ENCODE measurements at regions not wholly inside any gene's neighbourhood (a gene's known extent, or its start where the extent isn't known, plus 50 kb on each side); places are given as distances from the start of the nearest gene placed in this dataset.
"Not testable (repeated sequence)": the region's sequence is repeated elsewhere in the genome, so short reads cannot be mapped to it uniquely, and the experiment has no call there.

DNA sequence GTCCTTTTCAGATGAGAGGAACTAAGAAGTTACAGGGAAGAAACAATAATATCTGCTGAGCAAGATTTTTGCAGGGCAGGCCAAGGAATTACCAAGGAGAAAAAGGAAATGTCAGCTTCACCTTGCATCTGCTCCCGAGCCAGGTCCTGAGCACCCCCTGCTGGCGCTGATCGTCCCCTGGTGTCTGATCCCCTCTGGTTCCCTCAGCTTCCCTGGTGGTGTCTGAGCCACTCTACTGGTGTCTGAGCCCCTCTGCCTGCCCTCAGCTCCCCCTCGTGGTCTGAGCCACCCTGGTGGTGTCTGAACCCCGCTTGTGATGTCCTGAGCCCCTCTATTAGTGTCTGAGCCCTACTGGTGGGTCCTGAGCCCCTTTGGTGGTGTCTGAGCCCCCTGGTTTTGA, 485.7 kb downstream of the GOLGA6L6 start:
- H3K9ac ChIP-seq (ENCODE audit: low read length in 5 of 5); H3K4me3 ChIP-seq (ENCODE audit: low read depth in 1 of 5, low read length in 5 of 5); H3K4me1 ChIP-seq (ENCODE audit: control insufficient read depth in 5 of 5, insufficient read depth in 5 of 5, low read length in 5 of 5); H3K27me3 ChIP-seq (ENCODE audit: control insufficient read depth in 5 of 5, insufficient read depth in 4 of 5, low read length in 5 of 5); H3K27ac ChIP-seq (ENCODE audit: low read depth, low read length); H3K36me3 ChIP-seq (ENCODE audit: control insufficient read depth in 5 of 5, insufficient read depth in 5 of 5, low read length in 5 of 5); H3K9me3 ChIP-seq (ENCODE audit: control insufficient read depth in 5 of 5, low read length in 5 of 5): not testable (repeated sequence)

DNA sequence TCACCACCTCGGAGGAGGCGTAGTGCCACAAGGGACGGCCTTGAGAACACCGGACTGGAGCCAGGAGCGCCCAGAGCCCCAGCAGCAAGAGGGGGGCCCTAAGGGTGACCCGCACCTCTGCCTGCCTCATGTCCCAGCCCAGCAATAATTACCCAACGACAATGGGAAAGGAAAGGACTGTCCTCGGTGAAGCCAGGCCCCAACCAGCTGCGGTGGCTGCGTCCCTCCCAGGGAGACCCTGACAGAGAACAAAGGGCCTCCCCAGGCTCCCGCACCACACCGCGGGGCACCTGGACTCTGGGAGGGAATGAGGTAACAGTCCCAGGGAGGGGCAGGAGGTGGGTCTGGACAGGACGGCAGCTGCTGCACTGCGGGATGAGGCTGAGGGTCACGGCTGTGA, 493.4 kb downstream of the GOLGA6L6 start:
- not testable (repeated sequence) for H3K9me3 ChIP-seq (ENCODE audit: control insufficient read depth in 5 of 5, low read length in 5 of 5); H3K4me3 ChIP-seq (ENCODE audit: low read depth in 1 of 5, low read length in 5 of 5); H3K27me3 ChIP-seq (ENCODE audit: control insufficient read depth in 5 of 5, insufficient read depth in 4 of 5, low read length in 5 of 5); H3K4me1 ChIP-seq (ENCODE audit: control insufficient read depth in 5 of 5, insufficient read depth in 5 of 5, low read length in 5 of 5); H3K36me3 ChIP-seq (ENCODE audit: control insufficient read depth in 5 of 5, insufficient read depth in 5 of 5, low read length in 5 of 5); H3K27ac ChIP-seq (ENCODE audit: low read depth, low read length); H3K9ac ChIP-seq (ENCODE audit: low read length in 5 of 5)

DNA sequence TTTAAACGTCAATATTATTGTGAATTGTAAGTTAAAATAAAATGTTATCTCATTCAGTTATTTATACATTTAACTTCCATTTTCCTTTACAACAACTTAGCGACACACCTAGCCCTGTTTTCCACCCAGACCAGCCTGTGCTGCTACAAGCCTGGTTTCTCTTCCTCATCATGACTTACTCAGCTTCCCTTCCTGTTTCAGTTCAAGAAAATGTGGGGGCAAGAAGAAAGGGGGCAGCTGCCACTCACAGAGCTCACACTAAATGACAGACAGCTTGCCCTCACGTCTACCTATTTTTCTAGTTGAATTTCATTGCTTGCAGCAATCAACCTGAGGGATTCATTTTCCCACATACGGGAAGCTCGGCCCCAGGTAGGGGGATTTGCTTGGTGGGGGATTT, 496.4 kb downstream of the GOLGA6L6 start:
- H3K27me3 ChIP-seq (ENCODE audit: control insufficient read depth in 5 of 5, insufficient read depth in 4 of 5, low read length in 5 of 5); H3K27ac ChIP-seq (ENCODE audit: low read depth, low read length); H3K4me1 ChIP-seq (ENCODE audit: control insufficient read depth in 5 of 5, insufficient read depth in 5 of 5, low read length in 5 of 5); H3K9me3 ChIP-seq (ENCODE audit: control insufficient read depth in 5 of 5, low read length in 5 of 5); H3K4me3 ChIP-seq (ENCODE audit: low read depth in 1 of 5, low read length in 5 of 5); H3K9ac ChIP-seq (ENCODE audit: low read length in 5 of 5); H3K36me3 ChIP-seq (ENCODE audit: control insufficient read depth in 5 of 5, insufficient read depth in 5 of 5, low read length in 5 of 5): not testable (repeated sequence)

DNA sequence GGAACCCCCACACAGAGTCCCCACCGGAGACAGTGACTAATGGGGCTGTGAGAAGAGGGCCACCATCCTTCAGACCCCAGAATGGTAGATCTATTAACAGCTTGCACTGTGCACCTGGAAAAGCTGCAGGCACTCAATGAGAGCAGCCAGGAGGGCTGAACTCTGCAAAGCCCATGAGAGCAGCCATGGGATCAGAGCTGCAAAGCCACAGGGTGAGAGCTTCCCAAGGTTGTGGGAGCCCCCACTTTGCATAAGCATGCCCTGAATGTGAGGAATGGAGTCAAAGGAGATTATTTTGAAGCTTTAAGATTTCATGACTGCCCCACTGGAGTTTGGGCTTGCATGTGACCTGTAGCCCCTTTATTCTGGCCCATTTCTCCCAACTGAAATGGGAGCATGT, 500.9 kb downstream of the GOLGA6L6 start:
- not testable (repeated sequence) for H3K36me3 ChIP-seq (ENCODE audit: control insufficient read depth in 5 of 5, insufficient read depth in 5 of 5, low read length in 5 of 5); H3K4me3 ChIP-seq (ENCODE audit: low read depth in 1 of 5, low read length in 5 of 5); H3K4me1 ChIP-seq (ENCODE audit: control insufficient read depth in 5 of 5, insufficient read depth in 5 of 5, low read length in 5 of 5); H3K27me3 ChIP-seq (ENCODE audit: control insufficient read depth in 5 of 5, insufficient read depth in 4 of 5, low read length in 5 of 5); H3K9me3 ChIP-seq (ENCODE audit: control insufficient read depth in 5 of 5, low read length in 5 of 5); H3K27ac ChIP-seq (ENCODE audit: low read depth, low read length); H3K9ac ChIP-seq (ENCODE audit: low read length in 5 of 5)

DNA sequence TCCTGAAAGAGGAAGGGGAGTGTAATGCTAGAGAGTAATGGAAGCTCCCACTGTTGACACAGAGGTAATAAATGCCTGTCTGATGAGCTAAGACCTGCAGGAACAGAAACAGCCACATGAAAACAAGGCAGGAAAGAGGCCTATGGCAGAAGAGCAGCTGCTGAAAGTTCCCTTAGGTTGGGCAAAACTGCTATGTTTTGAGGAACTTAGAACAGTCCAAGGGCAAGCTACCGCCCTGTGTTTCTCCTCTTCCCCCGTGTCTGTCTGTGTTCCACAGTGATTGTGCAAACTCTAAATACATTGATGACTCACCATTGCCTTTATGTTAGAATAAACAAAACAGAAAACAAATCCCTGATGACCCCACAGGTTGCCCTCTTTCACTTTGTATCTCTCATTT, 516.6 kb downstream of the GOLGA6L6 start:
- H3K4me1 ChIP-seq (ENCODE audit: control insufficient read depth in 5 of 5, insufficient read depth in 5 of 5, low read length in 5 of 5); H3K4me3 ChIP-seq (ENCODE audit: low read depth in 1 of 5, low read length in 5 of 5); H3K9me3 ChIP-seq (ENCODE audit: control insufficient read depth in 5 of 5, low read length in 5 of 5); H3K27me3 ChIP-seq (ENCODE audit: control insufficient read depth in 5 of 5, insufficient read depth in 4 of 5, low read length in 5 of 5); H3K9ac ChIP-seq (ENCODE audit: low read length in 5 of 5); H3K27ac ChIP-seq (ENCODE audit: low read depth, low read length); H3K36me3 ChIP-seq (ENCODE audit: control insufficient read depth in 5 of 5, insufficient read depth in 5 of 5, low read length in 5 of 5): not testable (repeated sequence)

DNA sequence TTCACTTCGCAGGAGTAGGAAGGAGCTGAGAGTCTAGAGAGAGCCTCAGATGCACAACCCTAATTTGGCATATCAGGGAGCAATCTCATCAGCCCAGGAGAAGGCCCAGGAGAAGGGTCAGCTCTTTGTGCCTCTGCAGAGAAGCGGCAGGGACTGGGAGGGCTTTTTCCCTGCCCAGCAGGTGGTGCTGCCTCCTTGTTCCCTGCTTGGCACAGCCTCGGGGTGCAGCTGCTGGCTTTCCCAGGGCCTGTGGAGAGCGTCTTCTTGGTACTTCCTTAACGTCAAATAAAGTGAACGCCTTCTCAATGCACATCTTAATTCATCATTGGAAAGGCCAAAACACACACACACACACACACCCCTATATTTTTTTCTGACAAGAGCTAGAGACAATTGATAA, 519.3 kb downstream of the GOLGA6L6 start:
- H3K4me3 ChIP-seq (ENCODE audit: low read depth in 1 of 5, low read length in 5 of 5); H3K27ac ChIP-seq (ENCODE audit: low read depth, low read length); H3K36me3 ChIP-seq (ENCODE audit: control insufficient read depth in 5 of 5, insufficient read depth in 5 of 5, low read length in 5 of 5); H3K4me1 ChIP-seq (ENCODE audit: control insufficient read depth in 5 of 5, insufficient read depth in 5 of 5, low read length in 5 of 5); H3K27me3 ChIP-seq (ENCODE audit: control insufficient read depth in 5 of 5, insufficient read depth in 4 of 5, low read length in 5 of 5); H3K9me3 ChIP-seq (ENCODE audit: control insufficient read depth in 5 of 5, low read length in 5 of 5); H3K9ac ChIP-seq (ENCODE audit: low read length in 5 of 5): not testable (repeated sequence)

DNA sequence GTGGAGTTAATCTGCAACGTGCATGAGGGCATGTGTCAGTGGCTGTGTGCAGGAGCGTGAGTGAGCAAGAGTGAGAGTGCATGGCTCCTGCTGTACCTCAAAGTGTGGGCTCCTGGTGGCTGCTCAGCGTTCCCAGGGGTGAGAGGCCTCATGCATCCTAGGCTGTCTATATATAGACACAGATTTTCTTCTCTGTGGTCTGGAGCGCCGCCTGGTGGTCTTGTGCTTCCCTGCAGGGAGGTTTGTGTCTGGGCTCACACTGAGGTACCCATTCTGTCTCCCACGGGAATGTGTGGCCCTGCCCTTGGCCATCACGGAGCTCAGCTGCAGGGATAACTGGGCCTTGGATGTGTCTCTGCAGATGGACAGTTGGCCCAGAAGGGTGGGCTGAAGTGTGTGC, 520.2 kb downstream of the GOLGA6L6 start:
- H3K9me3 ChIP-seq (ENCODE audit: control insufficient read depth in 5 of 5, low read length in 5 of 5); H3K27ac ChIP-seq (ENCODE audit: low read depth, low read length); H3K27me3 ChIP-seq (ENCODE audit: control insufficient read depth in 5 of 5, insufficient read depth in 4 of 5, low read length in 5 of 5); H3K9ac ChIP-seq (ENCODE audit: low read length in 5 of 5); H3K36me3 ChIP-seq (ENCODE audit: control insufficient read depth in 5 of 5, insufficient read depth in 5 of 5, low read length in 5 of 5); H3K4me1 ChIP-seq (ENCODE audit: control insufficient read depth in 5 of 5, insufficient read depth in 5 of 5, low read length in 5 of 5); H3K4me3 ChIP-seq (ENCODE audit: low read depth in 1 of 5, low read length in 5 of 5): not testable (repeated sequence)

DNA sequence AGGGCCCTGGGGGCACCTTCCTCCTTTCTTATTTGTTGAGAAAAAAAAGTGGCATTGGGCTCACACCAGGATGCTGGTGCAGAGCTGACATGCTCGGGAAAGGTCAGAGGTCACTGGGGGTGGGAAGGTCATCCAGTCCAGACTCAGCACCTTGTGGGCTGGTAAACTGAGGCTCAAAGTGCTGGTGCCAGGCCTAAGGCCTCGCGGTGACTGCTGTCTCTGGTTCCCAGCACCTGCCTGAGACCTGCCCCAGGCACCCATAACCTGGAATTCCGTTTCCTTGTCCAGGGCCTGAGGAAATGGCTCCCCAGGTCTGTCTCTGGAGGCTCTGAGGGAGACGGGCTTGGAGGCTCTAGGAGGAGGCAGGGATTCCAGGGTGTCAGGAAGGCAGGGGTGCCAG, 521.0 kb downstream of the GOLGA6L6 start:
- not testable (repeated sequence) for H3K4me3 ChIP-seq (ENCODE audit: low read depth in 1 of 5, low read length in 5 of 5); H3K9ac ChIP-seq (ENCODE audit: low read length in 5 of 5); H3K4me1 ChIP-seq (ENCODE audit: control insufficient read depth in 5 of 5, insufficient read depth in 5 of 5, low read length in 5 of 5); H3K9me3 ChIP-seq (ENCODE audit: control insufficient read depth in 5 of 5, low read length in 5 of 5); H3K27me3 ChIP-seq (ENCODE audit: control insufficient read depth in 5 of 5, insufficient read depth in 4 of 5, low read length in 5 of 5); H3K27ac ChIP-seq (ENCODE audit: low read depth, low read length); H3K36me3 ChIP-seq (ENCODE audit: control insufficient read depth in 5 of 5, insufficient read depth in 5 of 5, low read length in 5 of 5)

DNA sequence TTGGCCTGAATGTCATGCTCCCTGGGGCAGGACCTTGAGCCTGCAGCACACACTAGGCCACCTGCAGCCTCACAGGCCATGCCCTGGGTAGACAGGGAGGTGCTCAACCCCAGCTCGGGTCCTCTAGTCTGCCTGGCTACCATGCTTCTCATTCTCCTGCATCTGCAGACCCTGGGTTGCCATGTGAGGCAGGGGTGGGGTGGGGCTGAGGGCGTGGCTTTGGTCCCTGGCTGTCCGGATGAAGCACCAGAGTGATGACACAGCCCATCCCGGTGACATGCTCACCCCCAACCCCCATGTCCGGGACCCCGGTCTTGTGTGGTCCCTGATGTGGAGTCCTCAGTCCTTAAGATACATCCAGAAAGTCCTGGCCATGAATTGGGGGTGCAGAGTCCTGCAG, 521.8 kb downstream of the GOLGA6L6 start:
- H3K27me3 ChIP-seq (ENCODE audit: control insufficient read depth in 5 of 5, insufficient read depth in 4 of 5, low read length in 5 of 5); H3K4me1 ChIP-seq (ENCODE audit: control insufficient read depth in 5 of 5, insufficient read depth in 5 of 5, low read length in 5 of 5); H3K4me3 ChIP-seq (ENCODE audit: low read depth in 1 of 5, low read length in 5 of 5): not testable (repeated sequence)

DNA sequence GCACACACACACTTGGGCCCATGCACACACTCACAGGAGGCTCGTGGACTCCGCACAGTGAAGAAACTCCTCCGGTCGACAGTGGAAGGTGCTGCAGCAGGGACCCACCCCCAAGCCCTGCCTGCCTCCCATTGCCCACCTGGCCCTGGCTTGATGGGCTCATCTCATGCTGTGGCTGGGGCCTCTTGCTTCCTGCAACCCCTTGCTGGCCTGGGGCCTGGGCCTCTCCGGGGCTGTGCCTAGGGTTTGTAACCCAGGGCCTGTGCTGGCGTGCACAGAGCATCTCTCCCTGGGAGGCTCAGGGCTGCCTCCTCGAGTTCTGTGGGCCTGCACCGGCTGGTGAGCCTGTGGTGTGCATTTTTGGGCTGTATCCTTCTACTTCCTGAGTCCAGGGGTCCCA, 524.0 kb downstream of the GOLGA6L6 start:
- H3K9ac ChIP-seq (ENCODE audit: low read length in 5 of 5); H3K9me3 ChIP-seq (ENCODE audit: control insufficient read depth in 5 of 5, low read length in 5 of 5); H3K36me3 ChIP-seq (ENCODE audit: control insufficient read depth in 5 of 5, insufficient read depth in 5 of 5, low read length in 5 of 5); H3K27me3 ChIP-seq (ENCODE audit: control insufficient read depth in 5 of 5, insufficient read depth in 4 of 5, low read length in 5 of 5); H3K4me3 ChIP-seq (ENCODE audit: low read depth in 1 of 5, low read length in 5 of 5); H3K4me1 ChIP-seq (ENCODE audit: control insufficient read depth in 5 of 5, insufficient read depth in 5 of 5, low read length in 5 of 5); H3K27ac ChIP-seq (ENCODE audit: low read depth, low read length): not testable (repeated sequence)

More for the DNA sequence above, 521.8 kb downstream of the GOLGA6L6 start:
- not testable (repeated sequence) for H3K27ac ChIP-seq (ENCODE audit: low read depth, low read length); H3K36me3 ChIP-seq (ENCODE audit: control insufficient read depth in 5 of 5, insufficient read depth in 5 of 5, low read length in 5 of 5); H3K9ac ChIP-seq (ENCODE audit: low read length in 5 of 5); H3K9me3 ChIP-seq (ENCODE audit: control insufficient read depth in 5 of 5, low read length in 5 of 5)

DNA sequence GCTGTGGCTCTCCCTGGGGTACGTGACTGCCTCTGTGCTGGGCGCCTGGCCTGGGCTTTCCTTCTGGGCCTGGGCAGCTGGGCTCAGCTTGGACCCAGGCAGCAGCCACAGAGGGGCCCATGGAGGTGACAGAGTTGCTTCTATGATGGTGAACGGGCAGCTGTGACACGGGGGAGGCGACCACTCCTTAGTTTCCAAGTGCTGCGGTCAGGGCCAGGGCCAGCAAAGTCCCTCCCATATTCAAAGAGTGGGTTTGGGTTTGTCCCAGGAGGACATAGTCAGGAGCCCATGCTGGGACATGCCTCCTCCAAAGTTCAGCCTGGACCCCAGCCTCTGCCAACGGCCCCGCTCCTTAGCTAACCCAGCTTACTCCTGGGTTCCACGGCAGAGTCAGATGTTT, 524.7 kb downstream of the GOLGA6L6 start:
- not testable (repeated sequence) for H3K9me3 ChIP-seq (ENCODE audit: control insufficient read depth in 5 of 5, low read length in 5 of 5); H3K9ac ChIP-seq (ENCODE audit: low read length in 5 of 5); H3K4me3 ChIP-seq (ENCODE audit: low read depth in 1 of 5, low read length in 5 of 5); H3K27me3 ChIP-seq (ENCODE audit: control insufficient read depth in 5 of 5, insufficient read depth in 4 of 5, low read length in 5 of 5); H3K36me3 ChIP-seq (ENCODE audit: control insufficient read depth in 5 of 5, insufficient read depth in 5 of 5, low read length in 5 of 5); H3K27ac ChIP-seq (ENCODE audit: low read depth, low read length); H3K4me1 ChIP-seq (ENCODE audit: control insufficient read depth in 5 of 5, insufficient read depth in 5 of 5, low read length in 5 of 5)
